ENCODE measurements at regions not wholly inside any gene's neighbourhood (a gene's known extent, or its start where the extent isn't known, plus 50 kb on each side); places are given as distances from the start of the nearest gene placed in this dataset.
A peak's percentile ranks its signal among the peaks of the same experiment; 100 is the strongest.
"Not testable (repeated sequence)": the region's sequence is repeated elsewhere in the genome, so short reads cannot be mapped to it uniquely, and the experiment has no call there.

GRCh38 chr12:118547606-118548005, 171.3 kb downstream of the SUDS3 start:
- H3K27me3 Mint-ChIP-seq; H3K36me3 Mint-ChIP-seq; DNase-seq (ENCODE audit: low spot score); H3K4me3 Mint-ChIP-seq; H3K9me3 Mint-ChIP-seq; ATAC-seq; H3K4me1 Mint-ChIP-seq (ENCODE audit: low read depth in 2 of 2); H3K27ac Mint-ChIP-seq: not testable (repeated sequence)

DNA sequence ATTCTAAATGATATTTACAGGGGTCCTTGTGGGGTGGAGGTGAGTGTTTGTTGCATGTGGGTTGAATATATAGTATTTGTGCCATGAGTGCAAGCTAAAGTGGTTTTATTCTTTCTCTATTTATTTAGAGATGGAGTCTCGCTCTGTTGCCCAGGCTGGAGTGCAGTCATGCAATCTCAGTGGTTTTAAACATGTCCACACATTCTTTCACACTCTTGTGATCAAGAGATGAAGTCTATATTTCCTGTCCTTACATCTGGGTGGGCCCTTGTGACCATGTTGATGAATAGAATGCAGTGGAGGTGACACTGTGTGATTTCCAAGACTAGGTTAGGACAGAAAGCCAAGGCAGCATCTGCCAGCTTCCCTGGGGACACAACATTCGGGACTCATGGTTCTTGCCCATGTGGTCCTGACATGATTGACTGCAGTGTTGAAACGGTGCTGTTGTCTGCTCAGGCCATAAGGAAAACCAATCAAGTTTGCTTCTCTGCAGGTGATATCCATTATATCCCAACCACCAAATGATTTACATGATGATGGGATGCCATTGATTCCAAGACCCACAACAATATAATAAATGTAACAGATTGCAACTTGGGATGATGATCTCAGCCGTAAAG, 172.6 kb downstream of the SUDS3 start:
- Mint-ChIP-seq H3K9me3 (peaks cover 15% of the 10 kb centered on the region), H3K4me3 (no peak overlapping the region), H3K27me3 (peaks cover 0 to 6% of the 10 kb centered on the region in 2 donors), H3K36me3 (no peaks in the 10 kb centered on the region), H3K4me1 (ENCODE audit: low read depth in 2 of 2) (no peaks in the 10 kb centered on the region), H3K27ac (no peak overlapping the region)
- DNase-seq (ENCODE audit: low spot score) (no peak), ATAC-seq (no peak)

GRCh38 chr12:118549510-118549980, 173.2 kb downstream of the SUDS3 start:
- ATAC-seq (no peak), DNase-seq (ENCODE audit: low spot score) (no peak)
- Mint-ChIP-seq H3K9me3 (peaks cover 15% of the 10 kb centered on the region), H3K27ac (no peak overlapping the region), H3K27me3 (peaks cover 0 to 6% of the 10 kb centered on the region in 2 donors), H3K36me3 (no peaks in the 10 kb centered on the region), H3K4me1 (ENCODE audit: low read depth in 2 of 2) (no peaks in the 10 kb centered on the region), H3K4me3 (no peak overlapping the region)

- H3K4me1 Mint-ChIP-seq (ENCODE audit: low read depth in 2 of 2), result no peaks in the 10 kb centered on the region
- peaks cover 2 to 13% of the 10 kb centered on the region in 2 donors for H3K27me3 Mint-ChIP-seq
- H3K27ac Mint-ChIP-seq, result no peak overlapping the region
Observed at GRCh38 chr12:118553856-118554504, 177.6 kb downstream of the SUDS3 start.

DNA sequence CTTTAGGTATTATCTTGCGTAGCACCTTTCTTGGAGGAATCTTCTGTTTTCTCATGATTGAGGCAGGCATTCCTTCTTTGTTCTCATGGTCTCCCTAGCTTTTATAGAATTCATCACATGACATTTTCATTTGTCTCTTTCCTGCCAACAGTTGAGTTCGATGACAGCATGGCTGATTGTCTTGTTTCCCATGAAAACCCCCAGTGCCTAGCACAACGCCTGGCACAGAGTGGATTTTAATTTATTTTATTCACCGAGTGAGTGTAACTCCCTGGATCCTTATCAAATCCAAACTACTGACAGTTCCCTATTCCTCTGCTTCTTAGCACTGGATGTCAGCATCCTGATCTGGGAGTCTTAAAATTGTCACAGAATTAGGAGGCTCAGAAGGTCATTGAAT, 182.6 kb downstream of the SUDS3 start:
- peaks cover 5 to 14% of the 10 kb centered on the region in 2 donors for H3K27me3 Mint-ChIP-seq
- no peaks in the 10 kb centered on the region for H3K9me3 Mint-ChIP-seq

More at GRCh38 chr12:118553856-118554504, 177.6 kb downstream of the SUDS3 start:
- Mint-ChIP-seq H3K4me3 (no peak overlapping the region), H3K36me3 (no peaks in the 10 kb centered on the region), H3K9me3 (peaks cover 11% of the 10 kb centered on the region)
- no peak for DNase-seq (ENCODE audit: low spot score)
- ATAC-seq, result peak in 1 of 2 donors; percentile 50

GRCh38 chr12:118560733-118561132, 184.4 kb downstream of the SUDS3 start:
- no peaks in the 10 kb centered on the region for H3K9me3 Mint-ChIP-seq
- DNase-seq (ENCODE audit: low spot score) (no peak), ATAC-seq (no peak)
- no peaks in the 10 kb centered on the region for H3K36me3 Mint-ChIP-seq
- H3K27me3 Mint-ChIP-seq, result peaks cover 5 to 14% of the 10 kb centered on the region in 2 donors
- H3K27ac Mint-ChIP-seq, result no peak overlapping the region
- no peak overlapping the region for H3K4me3 Mint-ChIP-seq
- no peaks in the 10 kb centered on the region for H3K4me1 Mint-ChIP-seq (ENCODE audit: low read depth in 2 of 2)

More for the DNA sequence above, 182.6 kb downstream of the SUDS3 start:
- ATAC-seq, result no peak
- H3K4me1 Mint-ChIP-seq (ENCODE audit: low read depth in 2 of 2), result no peaks in the 10 kb centered on the region
- H3K4me3 Mint-ChIP-seq, result no peak overlapping the region
- no peak overlapping the region for H3K27ac Mint-ChIP-seq
- no peak for DNase-seq (ENCODE audit: low spot score)
- H3K36me3 Mint-ChIP-seq, result no peaks in the 10 kb centered on the region

DNA sequence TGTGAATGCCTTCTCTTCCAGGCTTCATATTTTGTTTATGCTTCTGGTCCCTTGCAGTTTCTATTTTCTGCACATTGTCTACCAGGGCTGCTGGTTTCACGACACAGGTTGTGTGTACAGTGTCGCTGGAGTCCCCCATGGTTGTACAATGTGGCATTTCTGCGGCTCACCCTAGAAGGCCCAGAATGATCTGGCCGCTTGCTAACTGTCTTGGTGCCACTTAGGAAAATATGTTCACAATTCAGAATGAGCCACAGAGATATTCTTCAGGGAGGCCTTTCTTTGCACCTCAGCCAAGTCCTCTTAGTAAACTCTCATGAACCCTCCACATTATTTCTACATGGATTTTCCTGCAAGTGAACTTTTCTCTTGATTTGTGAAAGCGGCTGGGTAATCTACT, 195.4 kb downstream of the SUDS3 start:
- no peak overlapping the region for H3K27ac Mint-ChIP-seq
- peaks cover 3 to 22% of the 10 kb centered on the region in 2 donors for H3K27me3 Mint-ChIP-seq
- H3K4me1 Mint-ChIP-seq (ENCODE audit: low read depth in 2 of 2), result no peaks in the 10 kb centered on the region
- ATAC-seq (no peak), DNase-seq (ENCODE audit: low spot score) (no peak)
- no peak overlapping the region for H3K4me3 Mint-ChIP-seq
- peaks cover 3% of the 10 kb centered on the region for H3K9me3 Mint-ChIP-seq
- H3K36me3 Mint-ChIP-seq, result peaks cover 6% of the 10 kb centered on the region

GRCh38 chr12:118574288-118574687, 197.9 kb downstream of the SUDS3 start:
- no peak for DNase-seq (ENCODE audit: low spot score)
- no peak overlapping the region for H3K27ac Mint-ChIP-seq
- no peak overlapping the region for H3K4me3 Mint-ChIP-seq
- H3K36me3 Mint-ChIP-seq, result peaks cover 6% of the 10 kb centered on the region
- no peak for ATAC-seq
- peaks cover 3 to 21% of the 10 kb centered on the region in 2 donors for H3K27me3 Mint-ChIP-seq
- H3K9me3 Mint-ChIP-seq, result peaks cover 3% of the 10 kb centered on the region
- H3K4me1 Mint-ChIP-seq (ENCODE audit: low read depth in 2 of 2), result no peaks in the 10 kb centered on the region

DNA sequence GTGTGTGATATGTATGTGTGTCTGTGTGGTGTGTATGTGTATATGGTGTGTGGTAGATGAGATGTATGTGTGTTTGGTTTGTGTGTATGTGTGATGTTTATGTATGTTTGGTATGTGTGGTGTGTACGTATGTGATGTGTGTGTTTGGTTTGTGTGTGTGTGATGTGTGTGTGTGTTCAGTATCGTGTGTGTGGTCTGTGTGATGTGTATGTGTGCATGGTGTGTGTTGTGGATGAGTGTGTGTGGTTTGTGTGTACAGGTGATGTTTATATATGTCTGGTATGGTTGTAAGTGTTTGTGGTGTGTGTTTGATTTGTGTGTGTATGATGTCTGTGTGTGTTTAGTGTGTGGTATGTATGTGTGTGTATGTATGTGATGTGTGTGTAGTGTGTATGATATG, 199.4 kb downstream of the SUDS3 start:
- peaks cover 6% of the 10 kb centered on the region for H3K36me3 Mint-ChIP-seq
- DNase-seq (ENCODE audit: low spot score), result no peak
- H3K4me3 Mint-ChIP-seq, result no peak overlapping the region
- ATAC-seq, result no peak
- peaks cover 2 to 8% of the 10 kb centered on the region in 2 donors for H3K27me3 Mint-ChIP-seq
- no peak overlapping the region for H3K27ac Mint-ChIP-seq
- H3K9me3 Mint-ChIP-seq, result peaks cover 3% of the 10 kb centered on the region
- H3K4me1 Mint-ChIP-seq (ENCODE audit: low read depth in 2 of 2), result no peaks in the 10 kb centered on the region

GRCh38 chr12:118581371-118581770, 205.0 kb downstream of the SUDS3 start:
- no peak overlapping the region for H3K4me3 Mint-ChIP-seq
- no peaks in the 10 kb centered on the region for H3K36me3 Mint-ChIP-seq
- ATAC-seq, result no peak
- no peaks in the 10 kb centered on the region for H3K4me1 Mint-ChIP-seq (ENCODE audit: low read depth in 2 of 2)
- H3K9me3 Mint-ChIP-seq, result peaks cover 3% of the 10 kb centered on the region
- H3K27me3 Mint-ChIP-seq, result peaks cover 6 to 13% of the 10 kb centered on the region in 2 donors
- no peak overlapping the region for H3K27ac Mint-ChIP-seq
- no peak for DNase-seq (ENCODE audit: low spot score)

GRCh38 chr12:118582863-118583262, 206.5 kb downstream of the SUDS3 start:
- H3K4me3 Mint-ChIP-seq, result no peak overlapping the region
- H3K27me3 Mint-ChIP-seq, result peaks cover 6 to 13% of the 10 kb centered on the region in 2 donors
- H3K36me3 Mint-ChIP-seq, result no peaks in the 10 kb centered on the region
- no peaks in the 10 kb centered on the region for H3K4me1 Mint-ChIP-seq (ENCODE audit: low read depth in 2 of 2)
- ATAC-seq, result no peak
- no peak overlapping the region for H3K27ac Mint-ChIP-seq
- no peak for DNase-seq (ENCODE audit: low spot score)
- peaks cover 3% of the 10 kb centered on the region for H3K9me3 Mint-ChIP-seq

- Mint-ChIP-seq H3K4me3 (no peak overlapping the region), H3K9me3 (peaks cover 3% of the 10 kb centered on the region), H3K36me3 (no peaks in the 10 kb centered on the region), H3K27me3 (peaks cover 4 to 13% of the 10 kb centered on the region in 2 donors), H3K27ac (no peak overlapping the region), H3K4me1 (ENCODE audit: low read depth in 2 of 2) (no peaks in the 10 kb centered on the region)
- DNase-seq (ENCODE audit: low spot score) (no peak), ATAC-seq (no peak)
Observed at GRCh38 chr12:118586433-118586832, 210.1 kb downstream of the SUDS3 start.

- Mint-ChIP-seq H3K27ac (no peak overlapping the region), H3K36me3 (no peaks in the 10 kb centered on the region), H3K4me1 (ENCODE audit: low read depth in 2 of 2) (no peaks in the 10 kb centered on the region), H3K4me3 (no peak overlapping the region), H3K27me3 (peaks cover 0 to 9% of the 10 kb centered on the region in 2 donors), H3K9me3 (no peaks in the 10 kb centered on the region)
- ATAC-seq (no peak), DNase-seq (ENCODE audit: low spot score) (no peak)
Observed at GRCh38 chr12:118589162-118589561, 212.8 kb downstream of the SUDS3 start.

GRCh38 chr12:118590406-118591150, 214.2 kb downstream of the SUDS3 start:
- Mint-ChIP-seq H3K4me3 (no peak overlapping the region), H3K36me3 (no peaks in the 10 kb centered on the region), H3K9me3 (no peaks in the 10 kb centered on the region), H3K27me3 (no peaks in the 10 kb centered on the region), H3K27ac (no peak overlapping the region), H3K4me1 (ENCODE audit: low read depth in 2 of 2) (no peaks in the 10 kb centered on the region)
- ATAC-seq (no peak), DNase-seq (ENCODE audit: low spot score) (no peak)

Measured in natural killer cell treated with Interleukin-12 subunit alpha and Interleukin-12 subunit beta and Interleukin-15 and Interleukin-18, amount 100 ng/mL, for 72 hours (primary cell).